Trophoblast cell (in vitro differentiated cells and primary cell): ENCODE measurements at regions not wholly inside any gene's neighbourhood (a gene's known extent, or its start where the extent isn't known, plus 50 kb on each side); places are given as distances from the start of the nearest gene placed in this dataset.
"Not testable (repeated sequence)": the region's sequence is repeated elsewhere in the genome, so short reads cannot be mapped to it uniquely, and the experiment has no call there.

ENCODE experiments used
- DNase-seq, 2 donors: peaks; one replicate each; pipeline ENCODE4 v3.0.0-alpha.2; 2016
- H2AFZ ChIP-seq: 2 replicates; pipeline ENCODE4 v1.6.1; 2013; ENCODE audit warnings: low read length, moderate library complexity, mild to moderate bottlenecking; ENCODE audit not compliant: insufficient read depth, poor library complexity
- H2AK5ac ChIP-seq: 2 replicates; pipeline ENCODE4 v1.6.1; 2013; ENCODE audit warnings: mild to moderate bottlenecking, low read length
- H2BK120ac ChIP-seq: 2 replicates; pipeline ENCODE4 v1.6.1; 2013; ENCODE audit warnings: low read length, mild to moderate bottlenecking, moderate library complexity; ENCODE audit not compliant: insufficient read depth, poor library complexity
- H2BK12ac ChIP-seq: 2 replicates; pipeline ENCODE4 v1.6.1; 2013; ENCODE audit warnings: mild to moderate bottlenecking, low read length, moderate library complexity
- H2BK5ac ChIP-seq: 2 replicates; pipeline ENCODE4 v1.6.1; 2013; ENCODE audit warnings: low read length, low read depth, moderate library complexity, mild to moderate bottlenecking; ENCODE audit not compliant: poor library complexity
- H3K14ac ChIP-seq: 2 replicates; pipeline ENCODE4 v1.6.1; 2013; ENCODE audit warnings: mild to moderate bottlenecking, low read length
- H3K18ac ChIP-seq: 2 replicates; pipeline ENCODE4 v1.6.1; 2013; ENCODE audit warnings: mild to moderate bottlenecking, low read length
- H3K23ac ChIP-seq: 2 replicates; pipeline ENCODE4 v1.6.1; 2013; ENCODE audit warnings: low read length
- H3K27ac ChIP-seq: 2 replicates; pipeline ENCODE4 v1.5.1; 2013; ENCODE audit warnings: low read depth, mild to moderate bottlenecking, inconsistent platforms, low read length, moderate library complexity
- H3K27me3 ChIP-seq: 2 replicates; pipeline ENCODE4 v1.6.1; 2013; ENCODE audit warnings: inconsistent platforms, mild to moderate bottlenecking, low read length, moderate library complexity; ENCODE audit not compliant: insufficient read depth
- H3K36me3 ChIP-seq, 2 experiments: 1 replicate in 1 of 2; 2 replicates in 1 of 2; pipeline ENCODE4 v1.6.1; 2013; ENCODE audit warnings: low read length in 2 of 2, mild to moderate bottlenecking in 2 of 2, moderate library complexity in 1 of 2; ENCODE audit not compliant: insufficient read depth in 2 of 2, control insufficient read depth in 1 of 2
- H3K4ac ChIP-seq: 2 replicates; pipeline ENCODE4 v1.6.1; 2013; ENCODE audit warnings: low read depth, mild to moderate bottlenecking, low read length, moderate library complexity
- H3K4me1 ChIP-seq, 2 experiments: 1 replicate in 1 of 2; 2 replicates in 1 of 2; pipeline ENCODE4 v1.6.1; 2013; ENCODE audit warnings: low read length in 2 of 2, mild to moderate bottlenecking in 2 of 2, moderate library complexity in 1 of 2; ENCODE audit not compliant: insufficient read depth in 2 of 2, control insufficient read depth in 1 of 2
- H3K4me2 ChIP-seq: 2 replicates; pipeline ENCODE4 v1.6.1; 2013; ENCODE audit warnings: inconsistent platforms, mild to moderate bottlenecking, low read length, moderate library complexity
- H3K4me3 ChIP-seq: 2 replicates; pipeline ENCODE4 v1.5.1; 2013; ENCODE audit warnings: mild to moderate bottlenecking, low read depth, low read length, inconsistent platforms
- H3K79me1 ChIP-seq: one replicate; pipeline ENCODE4 v1.6.1; 2013; ENCODE audit warnings: low read length
- H3K79me2 ChIP-seq: 2 replicates; pipeline ENCODE4 v1.6.1; 2013; ENCODE audit warnings: low read length, mild to moderate bottlenecking; ENCODE audit not compliant: control insufficient read depth, insufficient read depth, poor library complexity
- H3K9ac ChIP-seq: 2 replicates; pipeline ENCODE4 v1.6.1; 2013; ENCODE audit warnings: mild to moderate bottlenecking, low read length
- H3K9me3 ChIP-seq: 2 replicates; pipeline ENCODE4 v1.6.1; 2013; ENCODE audit warnings: low read depth, mild to moderate bottlenecking, control low read depth, inconsistent platforms, low read length; ENCODE audit not compliant: insufficient read depth
- H4K12ac ChIP-seq: 2 replicates; pipeline ENCODE4 v1.6.1; 2013; ENCODE audit warnings: low read depth, mild to moderate bottlenecking, low read length, moderate library complexity
- H4K8ac ChIP-seq: 2 replicates; pipeline ENCODE4 v1.6.1; 2013; ENCODE audit warnings: low read depth, mild to moderate bottlenecking, low read length, moderate library complexity
- H4K91ac ChIP-seq: one replicate; pipeline ENCODE4 v1.6.1; 2013; ENCODE audit warnings: low read depth, mild to moderate bottlenecking, low read length, moderate library complexity
- WGBS: extraction: QIAGEN DNeasy Blood & Tissue Kit; methylation state at CpG from one replicate; pipeline ENCODE4 v1.1.7; 2013; ENCODE audit warnings: missing lambda C conversion rate; ENCODE audit not compliant: insufficient read length, insufficient coverage; ENCODE audit errors: extremely low coverage; 5-methylcytosine and 5-hydroxymethylcytosine counted together

- no peak overlapping the region for H3K4ac ChIP-seq
- H3K23ac ChIP-seq: no peak overlapping the region
- H2AK5ac ChIP-seq: no peak overlapping the region
- H3K27me3 ChIP-seq: no peaks in the 10 kb centered on the region
- no peak overlapping the region for H3K4me2 ChIP-seq
- no peak overlapping the region for H4K12ac ChIP-seq
- no peak overlapping the region for H3K14ac ChIP-seq
- no peak overlapping the region for H2BK12ac ChIP-seq
- no peak overlapping the region for H2AFZ ChIP-seq
- no peak overlapping the region for H3K27ac ChIP-seq
- H3K79me1 ChIP-seq: no peaks in the 10 kb centered on the region
- no CpG with 5 or more reads among the region's 3 CpGs for WGBS
- H3K9ac ChIP-seq: no peak overlapping the region
- no peaks in the 10 kb centered on the region for H3K36me3 ChIP-seq
- no peak overlapping the region for H3K4me3 ChIP-seq
- H3K18ac ChIP-seq: no peak overlapping the region
- H4K91ac ChIP-seq: no peak overlapping the region
- no peak overlapping the region for H4K8ac ChIP-seq
- no peaks in the 10 kb centered on the region for H3K9me3 ChIP-seq
- H2BK5ac ChIP-seq: no peak overlapping the region
- DNase-seq: no peak
- no peaks in the 10 kb centered on the region for H3K79me2 ChIP-seq
- no peak overlapping the region for H2BK120ac ChIP-seq
- H3K4me1 ChIP-seq: no peaks in the 10 kb centered on the region
Observed at GRCh38 chr6:135608031-135608430, 110.5 kb upstream of the AHI1 start.

DNA sequence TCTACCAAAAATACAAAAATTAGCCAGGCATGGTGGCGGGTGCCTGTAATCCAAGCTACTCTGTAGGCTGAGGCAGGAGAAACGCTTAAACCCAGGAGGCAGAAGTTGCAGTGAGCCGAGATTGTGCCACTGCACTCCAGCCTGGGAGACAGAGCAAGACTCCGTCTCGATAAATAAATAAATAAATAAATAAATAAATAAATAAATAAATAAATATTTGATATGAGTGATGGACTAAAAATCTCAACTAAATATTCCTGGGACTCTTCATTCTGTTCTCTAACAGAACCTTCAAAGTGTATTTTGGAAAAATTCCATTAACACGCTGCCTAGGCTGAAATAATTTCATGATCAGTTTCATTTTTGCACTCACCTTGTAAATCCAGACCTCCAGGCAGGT is 112.7 kb upstream of the AHI1 start:
- not testable (repeated sequence) for H3K14ac ChIP-seq, H4K8ac ChIP-seq, H3K4me1 ChIP-seq, H2BK5ac ChIP-seq, H2BK120ac ChIP-seq, H3K79me2 ChIP-seq, H4K91ac ChIP-seq, H2AFZ ChIP-seq, H3K79me1 ChIP-seq, H3K9me3 ChIP-seq, H3K18ac ChIP-seq, H3K4me3 ChIP-seq, H3K4me2 ChIP-seq, DNase-seq, H2AK5ac ChIP-seq, H3K36me3 ChIP-seq, H3K27me3 ChIP-seq, H3K4ac ChIP-seq, H4K12ac ChIP-seq, H3K23ac ChIP-seq, H2BK12ac ChIP-seq, H3K9ac ChIP-seq, H3K27ac ChIP-seq
- no CpG with 5 or more reads among the region's 6 CpGs for WGBS

DNA sequence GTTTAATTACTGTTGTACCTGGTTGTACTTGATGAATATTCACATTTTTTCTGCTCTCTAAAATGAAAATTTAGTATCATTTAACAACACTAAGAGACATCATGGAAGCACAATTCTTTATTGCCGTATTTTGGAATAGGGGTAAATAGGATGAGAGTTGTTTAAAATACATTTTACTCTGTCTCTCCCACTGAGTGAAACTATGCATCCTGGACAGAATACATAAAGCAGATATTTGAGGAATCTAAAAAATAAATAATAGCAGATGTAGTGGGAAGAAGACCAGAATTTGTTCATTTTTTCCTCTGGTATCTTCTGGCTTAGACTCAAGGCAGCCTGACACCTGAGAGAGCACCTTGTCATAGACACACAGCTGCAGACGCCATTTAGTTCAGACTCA is 119.1 kb upstream of the AHI1 start:
- Histone ChIP-seq H3K18ac (no peak overlapping the region), H3K14ac (no peak overlapping the region), H2AFZ (no peak overlapping the region), H3K79me2 (no peaks in the 10 kb centered on the region), H4K12ac (no peak overlapping the region), H3K4me2 (no peak overlapping the region), H3K9ac (no peak overlapping the region), H2BK120ac (no peak overlapping the region), H3K9me3 (no peaks in the 10 kb centered on the region), H3K4ac (no peak overlapping the region), H2BK12ac (no peak overlapping the region), H3K4me3 (no peak overlapping the region), H2AK5ac (no peak overlapping the region), H3K27ac (no peak overlapping the region), H2BK5ac (no peak overlapping the region), H3K79me1 (no peaks in the 10 kb centered on the region), H4K8ac (no peak overlapping the region), H3K23ac (no peak overlapping the region), H3K27me3 (no peaks in the 10 kb centered on the region), H4K91ac (no peak overlapping the region), H3K36me3 (no peaks in the 10 kb centered on the region), H3K4me1 (no peaks in the 10 kb centered on the region)
- whole genome bisulfite sequencing: no CpG with 5 or more reads among the region's 2 CpGs
- DNase-seq: no peak

GRCh38 chr6:135617222-135617621 is 119.7 kb upstream of the AHI1 start:
- Histone ChIP-seq H3K4me1 (no peaks in the 10 kb centered on the region), H3K4ac (no peak overlapping the region), H3K79me1 (no peaks in the 10 kb centered on the region), H2BK12ac (no peak overlapping the region), H2BK5ac (no peak overlapping the region), H4K91ac (no peak overlapping the region), H3K18ac (no peak overlapping the region), H3K79me2 (no peaks in the 10 kb centered on the region), H2AK5ac (no peak overlapping the region), H4K8ac (no peak overlapping the region), H3K23ac (no peak overlapping the region), H3K27ac (no peak overlapping the region), H2AFZ (no peak overlapping the region), H3K9me3 (no peaks in the 10 kb centered on the region), H3K4me3 (no peak overlapping the region), H4K12ac (no peak overlapping the region), H2BK120ac (no peak overlapping the region), H3K9ac (no peak overlapping the region), H3K4me2 (no peak overlapping the region), H3K14ac (no peak overlapping the region), H3K36me3 (no peaks in the 10 kb centered on the region), H3K27me3 (no peaks in the 10 kb centered on the region)
- DNase-seq: no peak
- WGBS: no CpG with 5 or more reads among the region's 2 CpGs
